Loucy (cell line): ENCODE measurements at regions not wholly inside any gene's neighbourhood (a gene's known extent, or its start where the extent isn't known, plus 50 kb on each side); places are given as distances from the start of the nearest gene placed in this dataset.
"Not testable (repeated sequence)": the region's sequence is repeated elsewhere in the genome, so short reads cannot be mapped to it uniquely, and the experiment has no call there.

Source experiments
- EZH2phosphoT487 ChIP-seq: fragments of 200-600 bp; IDR thresholded peaks from 2 replicates; pipeline ENCODE4 v1.6.1; 2018; ENCODE audit warnings: antibody characterized with exemption, mild to moderate bottlenecking, moderate library complexity, borderline replicate concordance
- TF ChIP-seq, protein P1 (sequence below): fragments of 200-600 bp; sonication (generic); conservative IDR thresholded peaks from 2 replicates; pipeline ENCODE4 v1.5.1; 2014; ENCODE audit warnings: mild to moderate bottlenecking, antibody characterized with exemption, low read length

DNA sequence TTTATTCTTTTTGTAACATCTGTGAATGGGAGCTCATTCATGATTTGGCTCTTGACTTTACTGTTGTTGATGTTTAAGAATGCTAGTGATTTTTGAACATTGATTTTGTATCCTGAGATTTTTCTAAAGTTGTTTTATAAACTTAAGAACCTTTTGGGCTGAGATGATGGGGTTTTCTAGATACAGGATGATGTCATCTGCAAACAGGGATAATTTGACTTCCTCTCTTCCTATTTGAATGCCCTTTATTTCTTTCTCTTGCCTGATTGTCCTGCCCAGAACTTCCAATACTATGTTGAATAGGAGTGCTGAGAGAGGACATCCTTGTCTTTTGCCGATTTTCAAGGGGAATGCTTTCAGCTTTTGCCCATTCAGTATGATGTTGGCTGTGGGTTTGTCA, 445.1 kb upstream of the CFAP20DC start:
- not testable (repeated sequence) for TF ChIP-seq EZH2phosphoT487
- TF ChIP-seq, protein P1, sequence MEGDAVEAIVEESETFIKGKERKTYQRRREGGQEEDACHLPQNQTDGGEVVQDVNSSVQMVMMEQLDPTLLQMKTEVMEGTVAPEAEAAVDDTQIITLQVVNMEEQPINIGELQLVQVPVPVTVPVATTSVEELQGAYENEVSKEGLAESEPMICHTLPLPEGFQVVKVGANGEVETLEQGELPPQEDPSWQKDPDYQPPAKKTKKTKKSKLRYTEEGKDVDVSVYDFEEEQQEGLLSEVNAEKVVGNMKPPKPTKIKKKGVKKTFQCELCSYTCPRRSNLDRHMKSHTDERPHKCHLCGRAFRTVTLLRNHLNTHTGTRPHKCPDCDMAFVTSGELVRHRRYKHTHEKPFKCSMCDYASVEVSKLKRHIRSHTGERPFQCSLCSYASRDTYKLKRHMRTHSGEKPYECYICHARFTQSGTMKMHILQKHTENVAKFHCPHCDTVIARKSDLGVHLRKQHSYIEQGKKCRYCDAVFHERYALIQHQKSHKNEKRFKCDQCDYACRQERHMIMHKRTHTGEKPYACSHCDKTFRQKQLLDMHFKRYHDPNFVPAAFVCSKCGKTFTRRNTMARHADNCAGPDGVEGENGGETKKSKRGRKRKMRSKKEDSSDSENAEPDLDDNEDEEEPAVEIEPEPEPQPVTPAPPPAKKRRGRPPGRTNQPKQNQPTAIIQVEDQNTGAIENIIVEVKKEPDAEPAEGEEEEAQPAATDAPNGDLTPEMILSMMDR: not testable (repeated sequence)
